H9 (cell line): ENCODE measurements at regions not wholly inside any gene's neighbourhood (a gene's known extent, or its start where the extent isn't known, plus 50 kb on each side); places are given as distances from the start of the nearest gene placed in this dataset.

Source experiments
- DNase-seq: peaks from one replicate; pipeline ENCODE4 v3.0.0-alpha.2; 2017
- H2AFZ ChIP-seq: one replicate; pipeline ENCODE4 v1.6.1; 2013; ENCODE audit warnings: mild to moderate bottlenecking, low read length, control low read depth, moderate library complexity
- H2AK5ac ChIP-seq: 2 replicates; pipeline ENCODE4 v1.6.1; 2013; ENCODE audit warnings: low read length, control low read depth, mixed read lengths; ENCODE audit not compliant: insufficient read length
- H2BK120ac ChIP-seq: one replicate; pipeline ENCODE4 v1.6.1; 2013; ENCODE audit warnings: low read depth, mild to moderate bottlenecking, low read length, control low read depth, inconsistent platforms; ENCODE audit not compliant: poor library complexity, severe bottlenecking
- H2BK12ac ChIP-seq: 2 replicates; pipeline ENCODE4 v1.6.1; 2013; ENCODE audit warnings: low read length, control low read depth, mixed read lengths, low read depth; ENCODE audit not compliant: insufficient read length
- H2BK15ac ChIP-seq: 2 replicates; pipeline ENCODE4 v1.6.1; 2013; ENCODE audit warnings: low read depth, low read length, control low read depth
- H2BK20ac ChIP-seq: one replicate; pipeline ENCODE4 v1.6.1; 2013; ENCODE audit warnings: low read depth, mild to moderate bottlenecking, low read length, control low read depth, inconsistent platforms; ENCODE audit not compliant: poor library complexity, severe bottlenecking
- H2BK5ac ChIP-seq: 2 replicates; pipeline ENCODE4 v1.6.1; 2013; ENCODE audit warnings: low read length, control low read depth, mixed read lengths; ENCODE audit not compliant: insufficient read length
- H3K14ac ChIP-seq: 2 replicates; pipeline ENCODE4 v1.6.1; 2013; ENCODE audit warnings: low read length, control low read depth; ENCODE audit not compliant: insufficient read depth
- H3K18ac ChIP-seq: 2 replicates; pipeline ENCODE4 v1.6.1; 2013; ENCODE audit warnings: low read depth, mild to moderate bottlenecking, mixed read lengths, low read length, control low read depth; ENCODE audit not compliant: insufficient read length
- H3K23ac ChIP-seq: 2 replicates; pipeline ENCODE4 v1.6.1; 2013; ENCODE audit warnings: low read length, control low read depth, mixed read lengths, low read depth; ENCODE audit not compliant: insufficient read length
- H3K23me2 ChIP-seq: 2 replicates; pipeline ENCODE4 v1.6.1; 2013; ENCODE audit warnings: low read depth, mild to moderate bottlenecking, mixed read lengths, low read length, control low read depth; ENCODE audit not compliant: insufficient read length, poor library complexity, severe bottlenecking
- H3K27ac ChIP-seq: 2 replicates; pipeline ENCODE4 v1.5.1; 2013; ENCODE audit warnings: low read length, control low read depth, mixed read lengths, low read depth; ENCODE audit not compliant: insufficient read length
- H3K27me3 ChIP-seq: 2 replicates; pipeline ENCODE4 v1.6.1; 2013; ENCODE audit warnings: low read length, control low read depth, inconsistent platforms; ENCODE audit not compliant: insufficient read depth
- H3K4ac ChIP-seq: 2 replicates; pipeline ENCODE4 v1.6.1; 2013; ENCODE audit warnings: low read depth, mild to moderate bottlenecking, control low read depth, inconsistent platforms, low read length, moderate library complexity
- H3K4me1 ChIP-seq: 2 replicates; pipeline ENCODE4 v1.6.1; 2013; ENCODE audit warnings: low read length, control low read depth, inconsistent platforms; ENCODE audit not compliant: insufficient read depth
- H3K4me2 ChIP-seq: 2 replicates; pipeline ENCODE4 v1.6.1; 2013; ENCODE audit warnings: low read length, control low read depth, mixed read lengths; ENCODE audit not compliant: insufficient read length, insufficient read depth
- H3K56ac ChIP-seq: 2 replicates; pipeline ENCODE4 v1.6.1; 2013; ENCODE audit warnings: low read depth, mild to moderate bottlenecking, mixed read lengths, low read length, control low read depth; ENCODE audit not compliant: insufficient read length
- H3K79me1 ChIP-seq: 2 replicates; pipeline ENCODE4 v1.6.1; 2013; ENCODE audit warnings: low read depth, mild to moderate bottlenecking, moderate library complexity, low read length, control low read depth, inconsistent platforms; ENCODE audit not compliant: insufficient read depth, poor library complexity, severe bottlenecking
- H3K79me2 ChIP-seq: 2 replicates; pipeline ENCODE4 v1.6.1; 2013; ENCODE audit warnings: low read length, control low read depth, inconsistent platforms; ENCODE audit not compliant: insufficient read depth
- H3K9ac ChIP-seq: 2 replicates; pipeline ENCODE4 v1.6.1; 2013; ENCODE audit warnings: low read length, control low read depth, mixed read lengths; ENCODE audit not compliant: insufficient read length; ENCODE audit errors: extremely low read depth
- H3K9me3 ChIP-seq: one replicate; pipeline ENCODE4 v1.6.1; 2013; ENCODE audit warnings: low read depth, low read length, inconsistent platforms; ENCODE audit not compliant: control insufficient read depth
- H3T11ph ChIP-seq: one replicate; pipeline ENCODE4 v1.6.1; 2013; ENCODE audit warnings: mild to moderate bottlenecking, low read length, control low read depth, inconsistent platforms
- H4K20me1 ChIP-seq: one replicate; pipeline ENCODE4 v1.6.1; 2013; ENCODE audit not compliant: control insufficient read depth, insufficient read length, insufficient read depth
- H4K5ac ChIP-seq: 2 replicates; pipeline ENCODE4 v1.6.1; 2013; ENCODE audit warnings: low read depth, mild to moderate bottlenecking, mixed read lengths, low read length, control low read depth; ENCODE audit not compliant: insufficient read length
- H4K8ac ChIP-seq: replicated peaks from 2 replicates; pipeline ENCODE4 v1.6.1; 2013; ENCODE audit warnings: low read length, control low read depth, mixed read lengths, low read depth; ENCODE audit not compliant: insufficient read length
- H4K91ac ChIP-seq: 2 replicates; pipeline ENCODE4 v1.6.1; 2013; ENCODE audit warnings: low read depth, mild to moderate bottlenecking, moderate library complexity, mixed read lengths, low read length, control low read depth; ENCODE audit not compliant: insufficient read length
- H3K27ac Mint-ChIP-seq, 3 experiments: 2 replicates in 2 of 3; 3 replicates in 1 of 3; pipeline ENCODE4 v1.8.0; 2020 to 2021; ENCODE audit warnings: mixed read lengths in 3 of 3, mild to moderate bottlenecking in 1 of 3, moderate library complexity in 1 of 3
- H3K27me3 Mint-ChIP-seq: 2 replicates; pipeline ENCODE4 v1.8.0; 2021; ENCODE audit warnings: low read depth, mild to moderate bottlenecking, moderate library complexity, mixed read lengths
- H3K36me3 Mint-ChIP-seq, 3 experiments: 2 replicates in 2 of 3; 3 replicates in 1 of 3; pipeline ENCODE4 v1.8.0; 2020 to 2021; ENCODE audit warnings: low read depth in 3 of 3, mixed read lengths in 3 of 3; ENCODE audit not compliant: insufficient read depth in 1 of 3
- H3K4me1 Mint-ChIP-seq, 2 experiments: 2 replicates each; pipeline ENCODE4 v1.8.0; 2020; ENCODE audit warnings: mixed read lengths in 2 of 2
- H3K4me3 Mint-ChIP-seq, 2 experiments: 2 replicates in 1 of 2; 3 replicates in 1 of 2; pipeline ENCODE4 v1.8.0; 2020 to 2021; ENCODE audit warnings: mild to moderate bottlenecking in 2 of 2, mixed read lengths in 2 of 2, moderate library complexity in 1 of 2
- H3K9me3 Mint-ChIP-seq, 2 experiments: 2 replicates in 1 of 2; 3 replicates in 1 of 2; pipeline ENCODE4 v1.8.0; 2020; ENCODE audit warnings: mild to moderate bottlenecking in 2 of 2, mixed read lengths in 2 of 2, moderate library complexity in 1 of 2
- WGBS: extraction: QIAGEN DNeasy Blood & Tissue Kit; methylation state at CpG from one replicate; pipeline ENCODE4 v1.1.7; 2013; ENCODE audit warnings: missing lambda C conversion rate, low lambda C conversion rate, mixed read lengths; ENCODE audit not compliant: insufficient read length; ENCODE audit errors: extremely low coverage; 5-methylcytosine and 5-hydroxymethylcytosine counted together
- TF ChIP-seq, protein P1 (sequence below): fragments of 200-600 bp; sonication (generic); conservative IDR thresholded peaks from 3 replicates; pipeline ENCODE4 v1.8.0; 2021; ENCODE audit warnings: antibody characterized with exemption, mild to moderate bottlenecking

DNA sequence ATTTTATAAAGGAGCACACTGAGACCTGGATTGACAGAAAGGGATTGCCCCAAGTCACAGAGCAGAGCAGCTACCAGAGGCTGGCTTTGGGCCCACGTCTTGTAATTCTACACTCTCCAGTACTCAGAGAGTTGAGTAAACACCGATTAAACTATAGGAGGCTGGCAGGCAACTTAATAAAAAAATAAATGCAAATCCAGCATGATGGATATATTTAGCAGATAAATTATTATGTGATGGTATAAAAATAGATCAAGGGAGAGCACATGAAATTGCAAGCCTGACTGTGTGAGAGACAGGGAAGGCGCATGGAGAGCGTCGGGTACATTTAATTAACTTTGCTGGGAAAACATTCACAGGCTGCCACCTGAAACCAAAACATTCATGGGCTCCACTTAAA is 87.7 kb upstream of the CCL2 start:
- no peak overlapping the region for H3K9ac ChIP-seq
- no peak overlapping the region for H2BK5ac ChIP-seq
- no peaks in the 10 kb centered on the region for H3K9me3 ChIP-seq
- no peak overlapping the region for H4K5ac ChIP-seq
- no peak overlapping the region for H4K91ac ChIP-seq
- no peak overlapping the region for H3K18ac ChIP-seq
- Mint-ChIP-seq H3K27me3 (no peaks in the 10 kb centered on the region), H3K27ac (no peak overlapping the region), H3K9me3 (peaks cover 8 to 10% of the 10 kb centered on the region in 2 experiments), H3K4me1 (peaks cover 13 to 15% of the 10 kb centered on the region in 2 experiments), H3K4me3 (no peak overlapping the region), H3K36me3 (peaks cover 0 to 8% (median 6%) of the 10 kb centered on the region in 3 experiments; a peak in 4 of 7 replicates)
- H3K4ac ChIP-seq = no peak overlapping the region
- peaks cover 3% of the 10 kb centered on the region; the same call in 1 of the 2 replicates for H3K4me1 ChIP-seq
- H2BK120ac ChIP-seq = no peak overlapping the region
- H4K8ac ChIP-seq = no peak overlapping the region
- DNase-seq = no peak
- no peak overlapping the region for H3K14ac ChIP-seq
- H3K79me1 ChIP-seq = no peaks in the 10 kb centered on the region
- H2BK12ac ChIP-seq = no peak overlapping the region
- no peak overlapping the region for H2BK15ac ChIP-seq
- no peaks in the 10 kb centered on the region for H3K27me3 ChIP-seq
- no peaks in the 10 kb centered on the region for H4K20me1 ChIP-seq
- H3K23ac ChIP-seq = no peak overlapping the region
- H3K56ac ChIP-seq = no peak overlapping the region
- TF ChIP-seq, protein P1, sequence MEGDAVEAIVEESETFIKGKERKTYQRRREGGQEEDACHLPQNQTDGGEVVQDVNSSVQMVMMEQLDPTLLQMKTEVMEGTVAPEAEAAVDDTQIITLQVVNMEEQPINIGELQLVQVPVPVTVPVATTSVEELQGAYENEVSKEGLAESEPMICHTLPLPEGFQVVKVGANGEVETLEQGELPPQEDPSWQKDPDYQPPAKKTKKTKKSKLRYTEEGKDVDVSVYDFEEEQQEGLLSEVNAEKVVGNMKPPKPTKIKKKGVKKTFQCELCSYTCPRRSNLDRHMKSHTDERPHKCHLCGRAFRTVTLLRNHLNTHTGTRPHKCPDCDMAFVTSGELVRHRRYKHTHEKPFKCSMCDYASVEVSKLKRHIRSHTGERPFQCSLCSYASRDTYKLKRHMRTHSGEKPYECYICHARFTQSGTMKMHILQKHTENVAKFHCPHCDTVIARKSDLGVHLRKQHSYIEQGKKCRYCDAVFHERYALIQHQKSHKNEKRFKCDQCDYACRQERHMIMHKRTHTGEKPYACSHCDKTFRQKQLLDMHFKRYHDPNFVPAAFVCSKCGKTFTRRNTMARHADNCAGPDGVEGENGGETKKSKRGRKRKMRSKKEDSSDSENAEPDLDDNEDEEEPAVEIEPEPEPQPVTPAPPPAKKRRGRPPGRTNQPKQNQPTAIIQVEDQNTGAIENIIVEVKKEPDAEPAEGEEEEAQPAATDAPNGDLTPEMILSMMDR = no peak
- H2AFZ ChIP-seq = no peak overlapping the region
- H3K27ac ChIP-seq = no peak overlapping the region
- no peak overlapping the region for H3T11ph ChIP-seq
- H3K23me2 ChIP-seq = no peaks in the 10 kb centered on the region
- H2AK5ac ChIP-seq = no peak overlapping the region
- no peak overlapping the region for H3K4me2 ChIP-seq
- no peak overlapping the region for H2BK20ac ChIP-seq
- no CpG with 5 or more reads among the region's 5 CpGs for WGBS
- H3K79me2 ChIP-seq = no peaks in the 10 kb centered on the region
